Lower leg skin (tissue), 4 donors: ENCODE measurements at regions not wholly inside any gene's neighbourhood (a gene's known extent, or its start where the extent isn't known, plus 50 kb on each side); places are given as distances from the start of the nearest gene placed in this dataset.

Source experiments
- DNase-seq, 2 donors: peaks; one replicate each; pipeline ENCODE4 v3.0.0-alpha.2; 2019; ENCODE audit warnings: low spot score in 2 of 2
- H3K4me3 ChIP-seq: fragments of 200-600 bp; sonication (generic); 2 replicates; pipeline ENCODE4 v1.5.1; 2017; ENCODE audit warnings: mild to moderate bottlenecking, low read depth; ENCODE audit not compliant: poor library complexity, severe bottlenecking
- POLR2A ChIP-seq, 2 donors: fragments of 450-650 bp; IDR thresholded peaks; one replicate each; pipeline ENCODE4 v1.6.1; 2016 to 2017; ENCODE audit warnings: antibody characterized with exemption in 2 of 2, mild to moderate bottlenecking in 1 of 2, moderate library complexity in 1 of 2
- WGBS, 2 donors: methylation state at CpG; one replicate each; pipeline ENCODE4 v1.1.5; 2018; 5-methylcytosine and 5-hydroxymethylcytosine counted together
- intact Hi-C: fragments of 100-400 bp; cut with DNase I; formaldehyde crosslinking; loops from one replicate; pipeline ENCODE4 v1.15.0; 2023; ENCODE audit warnings: low total_unique reads
- TF ChIP-seq, protein P1 (sequence below), 3 donors: fragments of 450-650 bp; IDR thresholded peaks; one replicate each; pipeline ENCODE4 v1.5.1; 2016; ENCODE audit warnings: antibody characterized with exemption in 3 of 3, mild to moderate bottlenecking in 3 of 3, moderate library complexity in 2 of 3

DNA sequence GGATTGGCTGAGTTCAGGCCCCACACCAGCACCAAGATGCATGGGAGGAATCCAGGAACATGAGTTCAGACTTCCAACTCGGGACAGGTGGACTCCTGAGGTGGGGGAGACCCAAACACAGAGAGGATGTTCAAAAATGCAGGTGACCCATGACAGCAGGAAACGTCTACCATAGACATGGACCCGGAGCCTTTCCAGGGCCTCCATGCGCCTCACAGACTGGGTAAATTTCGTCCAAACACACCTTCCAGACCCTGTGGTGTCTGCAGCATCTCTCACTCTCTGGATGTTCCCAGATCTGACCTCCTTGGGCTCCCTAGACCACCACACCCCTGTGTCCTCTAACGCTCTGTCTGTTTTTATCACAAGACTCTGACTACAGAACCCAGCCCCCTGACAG lies 87.7 kb downstream of the PXDC1 start:
- no peak for DNase-seq
- intact Hi-C loops = no loop called here
- WGBS, 2 donors = 82 to 89% methylated on average over 6 of the region's 6 CpGs
- TF ChIP-seq, protein P1, sequence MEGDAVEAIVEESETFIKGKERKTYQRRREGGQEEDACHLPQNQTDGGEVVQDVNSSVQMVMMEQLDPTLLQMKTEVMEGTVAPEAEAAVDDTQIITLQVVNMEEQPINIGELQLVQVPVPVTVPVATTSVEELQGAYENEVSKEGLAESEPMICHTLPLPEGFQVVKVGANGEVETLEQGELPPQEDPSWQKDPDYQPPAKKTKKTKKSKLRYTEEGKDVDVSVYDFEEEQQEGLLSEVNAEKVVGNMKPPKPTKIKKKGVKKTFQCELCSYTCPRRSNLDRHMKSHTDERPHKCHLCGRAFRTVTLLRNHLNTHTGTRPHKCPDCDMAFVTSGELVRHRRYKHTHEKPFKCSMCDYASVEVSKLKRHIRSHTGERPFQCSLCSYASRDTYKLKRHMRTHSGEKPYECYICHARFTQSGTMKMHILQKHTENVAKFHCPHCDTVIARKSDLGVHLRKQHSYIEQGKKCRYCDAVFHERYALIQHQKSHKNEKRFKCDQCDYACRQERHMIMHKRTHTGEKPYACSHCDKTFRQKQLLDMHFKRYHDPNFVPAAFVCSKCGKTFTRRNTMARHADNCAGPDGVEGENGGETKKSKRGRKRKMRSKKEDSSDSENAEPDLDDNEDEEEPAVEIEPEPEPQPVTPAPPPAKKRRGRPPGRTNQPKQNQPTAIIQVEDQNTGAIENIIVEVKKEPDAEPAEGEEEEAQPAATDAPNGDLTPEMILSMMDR (IDR thresholded peaks at IDR 0.05) = no peak
- TF ChIP-seq POLR2A (IDR thresholded peaks at IDR 0.05) = no peak
- H3K4me3 ChIP-seq = no peak overlapping the region

DNA sequence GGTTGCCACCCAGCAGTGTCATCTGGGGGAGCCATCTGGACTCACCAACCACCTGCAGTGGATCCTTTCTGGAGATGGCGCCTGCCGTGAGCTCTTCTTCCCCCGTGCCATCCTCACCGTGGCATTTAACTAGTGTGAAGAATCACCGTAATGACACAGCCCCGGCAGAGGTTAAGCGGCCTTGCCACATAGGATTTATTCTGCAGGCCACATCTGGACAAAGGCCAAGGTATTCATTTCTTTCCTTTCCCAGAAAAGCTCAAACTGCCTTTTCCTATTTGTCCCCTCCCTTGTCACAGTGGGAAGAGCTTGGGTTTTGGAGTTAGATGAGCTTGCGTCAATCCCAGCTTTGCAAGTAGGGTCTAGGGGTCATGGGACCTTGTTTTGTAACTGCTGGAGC lies 88.4 kb downstream of the PXDC1 start:
- intact Hi-C loops = no loop called here
- 85 to 91% methylated on average over 8 of the region's 8 CpGs for WGBS, 2 donors
- DNase-seq = no peak
- H3K4me3 ChIP-seq = no peak overlapping the region
- TF ChIP-seq, protein P1 (IDR thresholded peaks at IDR 0.05) = no peak
- no peak for TF ChIP-seq POLR2A (IDR thresholded peaks at IDR 0.05)

DNA sequence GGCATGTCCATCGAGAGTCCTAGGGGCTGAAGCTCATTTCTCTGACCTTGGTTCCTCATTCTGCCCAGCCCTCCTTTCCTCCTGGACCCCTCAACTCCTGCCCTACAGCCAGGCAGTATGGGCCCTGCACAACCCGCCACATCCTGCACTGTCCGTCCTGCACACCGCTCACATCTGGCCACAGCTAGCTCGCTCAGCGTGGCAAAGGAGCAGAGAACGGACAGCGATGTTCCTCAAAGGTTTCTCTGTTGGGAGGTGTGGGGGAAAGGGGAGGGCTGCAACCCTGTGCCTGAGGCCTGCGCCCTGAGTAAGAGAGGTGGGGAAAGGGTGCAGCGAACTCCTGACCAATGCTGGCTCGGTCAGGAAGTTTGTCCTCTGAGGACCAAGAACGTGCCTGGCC lies 90.1 kb downstream of the PXDC1 start:
- 91 to 92% methylated on average over 12 of the region's 12 CpGs for WGBS, 2 donors
- no peak for DNase-seq
- H3K4me3 ChIP-seq = no peak overlapping the region
- no peak for TF ChIP-seq POLR2A (IDR thresholded peaks at IDR 0.05)
- TF ChIP-seq, protein P1 (IDR thresholded peaks at IDR 0.05) = no peak
- intact Hi-C loops = no loop called here

DNA sequence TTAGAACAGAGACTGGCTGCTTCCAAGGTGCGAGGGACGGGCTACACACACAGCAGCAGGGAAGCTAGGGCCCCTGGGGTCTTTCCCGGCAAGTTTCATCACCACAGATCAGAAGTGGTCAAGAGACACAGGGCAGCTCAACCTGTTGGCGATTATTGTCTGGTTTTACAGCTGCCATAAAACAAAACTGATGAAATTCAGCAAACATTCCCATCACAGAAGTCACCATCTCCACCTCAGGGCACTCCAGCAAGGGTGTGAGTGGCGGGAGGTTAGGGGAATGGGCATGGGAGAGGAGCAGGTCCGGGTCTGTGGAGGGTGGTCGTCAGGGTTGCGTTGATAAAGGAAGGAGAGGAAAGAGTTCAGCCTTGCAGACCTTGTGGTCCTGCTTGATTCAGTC lies 91.0 kb downstream of the PXDC1 start:
- DNase-seq = no peak
- TF ChIP-seq, protein P1 (IDR thresholded peaks at IDR 0.05) = no peak
- TF ChIP-seq POLR2A (IDR thresholded peaks at IDR 0.05) = no peak
- 91 to 93% methylated on average over 8 of the region's 8 CpGs for WGBS, 2 donors

DNA sequence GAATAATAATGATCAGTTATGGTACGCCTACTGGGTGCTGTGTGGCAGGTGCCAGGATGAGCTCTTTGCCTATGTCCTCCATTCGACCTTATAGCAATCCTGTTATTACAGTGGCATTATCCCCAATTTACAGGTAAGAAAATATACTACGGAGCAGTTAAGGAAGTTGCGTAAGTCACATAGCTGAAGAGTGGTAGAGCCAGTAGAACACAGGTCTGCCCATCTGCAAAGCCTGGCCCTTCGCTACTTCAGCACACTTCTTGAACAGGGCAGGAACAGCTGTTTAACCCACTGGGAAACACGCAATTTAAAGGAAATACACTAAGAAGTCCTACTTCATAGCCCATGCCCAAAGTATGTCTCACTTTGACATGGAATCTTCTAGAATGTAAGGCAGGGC lies 91.8 kb downstream of the PXDC1 start:
- WGBS, 2 donors = 91 to 94% methylated on average over 6 of the region's 6 CpGs
- H3K4me3 ChIP-seq = no peak overlapping the region
- intact Hi-C loops = loop anchor here (10.0 kb wide), 1 partner anchor 125 kb away; no protein-coding TSS in a partner anchor
- no peak for DNase-seq
- no peak for TF ChIP-seq POLR2A (IDR thresholded peaks at IDR 0.05)
- TF ChIP-seq, protein P1 (IDR thresholded peaks at IDR 0.05) = no peak

More for the DNA sequence above, 91.0 kb downstream of the PXDC1 start:
- H3K4me3 ChIP-seq = no peak overlapping the region
- intact Hi-C loops = no loop called here

GRCh38 chr6:3656076-3656475 lies 95.4 kb downstream of the PXDC1 start:
- intact Hi-C loops = loop anchor here (10.0 kb wide), 1 partner anchor 121 kb away; no protein-coding TSS in a partner anchor
- TF ChIP-seq POLR2A (IDR thresholded peaks at IDR 0.05) = no peak
- TF ChIP-seq, protein P1 (IDR thresholded peaks at IDR 0.05) = no peak
- WGBS, 2 donors = 93 to 95% methylated on average over 5 of the region's 5 CpGs
- no peak overlapping the region for H3K4me3 ChIP-seq
- no peak for DNase-seq
